DMS53 treated with DMSO at 0.1 percent for 48 hours (cell line): ENCODE measurements at regions not wholly inside any gene's neighbourhood (a gene's known extent, or its start where the extent isn't known, plus 50 kb on each side); places are given as distances from the start of the nearest gene placed in this dataset.
"Not testable (repeated sequence)": the region's sequence is repeated elsewhere in the genome, so short reads cannot be mapped to it uniquely, and the experiment has no call there.

Source experiments
- DNase-seq: peaks from one replicate; lab custom pipeline; 2025; ENCODE audit not compliant: unreplicated experiment; lab: John Stamatoyannopoulos, UW

DNA sequence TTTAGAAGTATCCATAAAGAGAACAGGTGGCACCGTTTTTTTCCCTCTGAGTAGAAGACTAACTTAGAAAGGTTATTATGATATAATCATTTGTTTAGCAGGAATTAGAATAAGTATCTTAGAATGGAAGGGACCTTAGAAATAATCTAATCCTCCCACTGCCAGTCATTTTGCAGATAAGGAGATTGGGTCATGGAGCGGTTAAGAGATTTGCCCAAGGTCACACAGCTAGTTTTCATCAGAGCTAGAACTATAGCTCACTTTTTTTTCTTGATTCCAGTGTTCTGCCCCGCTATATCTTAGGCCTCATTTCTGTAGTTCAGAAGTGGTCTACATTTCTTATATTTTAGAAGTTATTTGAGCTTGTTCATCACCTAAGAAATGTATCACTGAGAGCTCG, 139.6 kb downstream of the PRL start:
- DNase-seq = no peak

DNA sequence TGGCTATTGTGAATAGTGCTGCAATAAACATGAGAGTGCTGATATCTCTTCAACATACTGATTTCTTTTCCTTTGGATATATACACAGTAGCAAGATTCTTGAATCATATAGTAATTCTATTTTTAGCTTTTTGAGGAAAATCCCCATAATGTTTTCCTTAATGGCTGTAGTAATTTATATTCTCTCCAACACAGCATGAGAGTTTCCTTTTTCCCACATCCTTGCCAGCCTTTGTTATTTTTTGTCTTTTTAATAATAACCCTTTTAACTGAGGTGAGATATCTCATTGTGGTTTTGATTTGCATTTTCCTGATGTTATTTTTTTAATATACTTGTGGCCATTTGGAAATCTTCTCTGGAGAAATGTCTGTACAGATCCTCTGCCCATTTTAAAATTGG, 132.6 kb downstream of the PRL start:
- no peak for DNase-seq

DNA sequence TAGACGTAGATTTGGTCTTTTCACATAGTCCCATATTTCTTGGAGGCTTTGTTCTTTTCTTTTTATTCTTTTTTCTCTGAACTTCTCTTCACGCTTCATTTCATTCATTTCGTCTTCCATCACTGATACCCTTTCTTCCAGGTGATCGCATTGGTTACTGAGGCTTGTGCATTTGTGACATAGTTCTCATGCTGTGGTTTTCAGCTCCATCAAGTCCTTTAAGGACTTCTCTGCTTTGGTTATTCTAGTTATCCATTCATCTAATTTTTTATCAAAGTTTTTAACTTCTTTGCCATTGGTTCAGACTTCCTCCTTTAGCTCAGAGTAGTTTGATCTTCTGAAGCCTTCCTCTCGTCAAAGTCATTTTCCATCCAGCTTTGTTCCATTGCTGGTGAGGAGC, 125.8 kb downstream of the PRL start:
- DNase-seq = not testable (repeated sequence)

GRCh38 chr6:22171885-22172284, 125.0 kb downstream of the PRL start:
- DNase-seq = not testable (repeated sequence)

DNA sequence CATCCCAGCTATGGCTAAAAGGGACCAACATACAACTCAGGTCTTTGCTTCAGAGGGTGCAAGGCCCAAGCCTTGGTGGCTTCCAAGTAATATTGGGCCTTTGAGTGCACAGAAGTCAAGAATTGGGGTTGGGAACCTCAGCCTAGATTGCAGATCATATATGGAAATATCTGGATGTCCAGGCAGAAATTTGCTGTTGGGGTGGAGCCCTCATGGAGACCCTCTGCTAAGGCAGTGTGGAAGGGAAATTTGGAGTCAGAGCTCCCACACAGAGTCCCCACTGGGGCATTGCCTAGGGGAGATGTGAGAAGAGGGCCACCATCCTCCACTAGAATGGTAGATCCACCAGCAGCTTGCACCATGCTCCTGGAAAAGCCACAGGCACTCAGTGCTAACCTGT, 123.5 kb downstream of the PRL start:
- DNase-seq = no peak

- DNase-seq = not testable (repeated sequence)
Observed at GRCh38 chr6:22180250-22180649, 116.6 kb downstream of the PRL start.

DNA sequence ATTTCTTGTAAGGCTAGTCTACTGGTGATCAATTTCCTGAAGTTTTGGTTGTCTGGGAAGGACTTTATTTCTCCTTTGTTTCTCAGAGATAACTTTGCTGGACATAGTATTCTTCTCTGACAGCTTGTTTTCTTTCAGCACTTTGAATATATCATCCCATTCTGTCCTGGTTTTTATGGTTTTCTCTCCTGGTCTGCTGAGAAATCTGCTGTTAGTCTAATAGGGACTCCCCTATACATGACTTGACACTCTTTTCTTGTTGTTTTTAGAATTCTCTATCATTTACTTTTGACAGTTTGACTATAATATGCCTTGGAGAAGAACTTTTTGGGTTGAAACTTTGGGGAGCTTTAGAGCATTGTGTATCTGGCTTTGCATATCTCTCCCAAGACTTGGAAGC, 112.5 kb downstream of the PRL start:
- no peak for DNase-seq

DNA sequence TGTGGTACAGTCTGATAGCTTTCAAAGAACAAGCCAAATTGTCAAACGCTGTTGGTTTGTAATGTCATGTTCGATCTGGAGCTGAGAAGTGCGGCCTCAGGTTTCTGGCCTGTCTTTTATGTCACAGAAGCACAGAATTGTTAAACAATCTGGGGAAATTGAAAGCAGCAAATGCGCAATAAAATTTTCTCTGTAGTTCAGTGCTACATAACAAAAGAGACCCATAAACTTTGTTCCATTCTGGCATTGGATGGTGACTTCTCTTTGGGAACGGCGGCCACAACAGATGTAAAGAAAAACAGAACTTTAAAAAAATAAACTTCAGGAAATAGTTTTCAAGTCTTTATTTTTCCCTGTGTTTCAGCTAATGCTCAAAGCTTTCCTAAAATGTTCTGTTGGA, 106.9 kb downstream of the PRL start:
- DNase-seq = no peak

- DNase-seq = no peak
Observed at GRCh38 chr6:22194188-22194921, 102.5 kb downstream of the PRL start.

GRCh38 chr6:22199771-22200170, 97.1 kb downstream of the PRL start:
- no peak for DNase-seq

DNA sequence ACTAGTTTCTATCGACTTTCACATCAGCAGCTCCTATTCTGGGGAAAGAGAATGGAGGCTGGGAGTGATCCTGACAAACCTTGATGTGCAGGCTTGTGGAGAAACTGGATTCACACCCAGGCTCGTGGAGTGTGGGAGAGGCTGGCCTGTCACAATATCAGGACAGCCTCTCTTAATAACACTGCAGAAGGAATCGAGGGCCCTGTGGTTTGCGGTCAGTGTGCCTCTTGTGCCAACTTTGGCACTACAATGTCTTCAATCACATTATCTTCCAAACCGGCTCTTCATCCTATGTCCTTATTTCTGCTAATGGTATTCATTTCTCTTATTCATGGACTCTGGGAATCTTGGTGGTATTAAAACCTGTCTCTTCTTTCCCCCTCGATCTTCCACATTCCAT, 92.7 kb downstream of the PRL start:
- no peak for DNase-seq

GRCh38 chr6:22205266-22205665, 91.6 kb downstream of the PRL start:
- DNase-seq = no peak

GRCh38 chr6:22206106-22206505, 90.7 kb downstream of the PRL start:
- DNase-seq = no peak

- no peak for DNase-seq
Observed at GRCh38 chr6:22208026-22208425, 88.8 kb downstream of the PRL start.

- no peak for DNase-seq
Observed at GRCh38 chr6:22214314-22214713, 82.5 kb downstream of the PRL start.

DNA sequence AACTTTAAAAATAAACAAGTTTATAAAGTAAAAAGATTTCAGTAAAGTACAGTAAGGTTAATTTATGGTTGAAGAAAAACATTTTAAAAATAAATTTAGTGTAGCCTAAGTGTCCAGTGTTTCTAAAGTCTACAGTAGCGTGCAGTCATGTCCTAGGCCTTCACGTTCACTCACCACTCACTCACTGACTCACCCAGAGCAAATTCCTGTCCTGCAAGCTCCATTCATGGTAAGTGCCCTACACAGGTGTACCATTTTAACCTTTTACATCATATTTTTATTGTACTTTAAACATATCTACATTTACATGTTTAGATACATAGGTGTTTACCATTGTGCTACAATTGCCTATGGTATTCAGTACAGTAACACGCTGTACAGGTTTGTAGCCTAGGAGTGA, 81.4 kb downstream of the PRL start:
- not testable (repeated sequence) for DNase-seq

DNA sequence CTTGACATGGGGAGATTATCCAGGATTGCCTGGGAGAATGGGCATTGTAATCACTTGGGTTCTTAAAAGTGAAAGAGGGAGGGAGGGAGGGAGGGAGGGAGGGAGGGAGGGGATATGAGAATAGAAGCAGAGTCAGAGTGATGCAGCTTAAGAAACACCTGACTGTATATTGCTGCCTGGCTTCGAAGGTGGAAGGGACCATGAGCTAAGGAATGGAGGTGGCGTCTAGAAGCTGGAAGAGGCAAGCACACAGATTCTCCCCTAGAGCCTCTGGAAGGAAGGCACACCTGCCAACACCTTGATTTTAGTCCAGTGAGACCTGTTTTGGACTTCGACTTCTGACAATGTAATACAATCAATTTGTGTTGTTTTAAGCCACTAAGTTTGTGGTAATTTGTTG, 78.4 kb downstream of the PRL start:
- no peak for DNase-seq

GRCh38 chr6:22219925-22220324, 76.9 kb downstream of the PRL start:
- DNase-seq = no peak

DNA sequence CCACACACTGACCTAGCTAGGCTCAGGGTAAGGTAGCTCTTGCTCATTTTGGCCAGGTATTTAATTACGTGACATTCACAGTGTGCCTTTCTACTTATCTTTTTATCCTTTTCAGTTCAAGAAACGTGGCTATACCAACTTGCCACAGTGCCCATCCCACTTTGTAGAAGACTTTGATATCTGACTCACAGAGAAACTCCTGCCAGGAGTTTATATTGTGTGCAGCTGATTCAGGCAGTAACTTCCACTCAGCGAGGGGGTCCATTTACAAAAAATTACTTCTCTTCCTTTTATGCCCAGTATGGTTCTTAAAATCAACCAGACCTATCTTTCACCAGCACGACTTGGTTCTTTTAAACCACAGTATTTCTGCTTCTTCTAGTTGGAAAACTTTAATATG, 75.6 kb downstream of the PRL start:
- no peak for DNase-seq

- DNase-seq = no peak
Observed at GRCh38 chr6:22221630-22222029, 75.2 kb downstream of the PRL start.

- DNase-seq = no peak
Observed at GRCh38 chr6:22222469-22222868, 74.4 kb downstream of the PRL start.

- DNase-seq = peak; percentile 7
Observed at GRCh38 chr6:22227824-22228610, 68.8 kb downstream of the PRL start.

DNA sequence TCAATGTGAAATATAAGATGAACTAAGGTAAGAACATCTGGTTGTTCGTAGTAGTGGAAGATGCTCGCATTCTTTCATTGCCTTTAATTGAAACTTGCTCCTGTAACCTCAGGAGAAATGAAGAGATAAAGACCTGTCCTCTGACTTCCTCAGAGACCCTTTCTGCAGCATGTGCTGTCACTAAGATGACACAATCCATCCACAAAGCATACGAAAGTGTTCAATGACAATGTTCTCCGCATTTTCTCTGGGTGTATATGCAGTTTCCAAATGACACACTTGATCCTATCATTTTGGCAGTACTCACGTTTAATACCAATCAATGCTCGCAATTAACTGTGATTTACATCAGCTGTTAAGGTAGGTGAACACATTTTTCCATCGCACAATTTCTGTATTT, 65.8 kb downstream of the PRL start:
- DNase-seq = no peak
